ENCODE measurements at regions not wholly inside any gene's neighbourhood (a gene's known extent, or its start where the extent isn't known, plus 50 kb on each side); places are given as distances from the start of the nearest gene placed in this dataset.

GRCh38 chr9:82140471-82140870, 151.9 kb downstream of the SPATA31D1 start:
- TF ChIP-seq POLR2A (IDR thresholded peaks at IDR 0.05), result no peak
- no peak for TF ChIP-seq CTCF (IDR thresholded peaks at IDR 0.05)

Data from lower leg skin (tissue), 3 donors.